ENCODE measurements at regions not wholly inside any gene's neighbourhood (a gene's known extent, or its start where the extent isn't known, plus 50 kb on each side); places are given as distances from the start of the nearest gene placed in this dataset.

DNA sequence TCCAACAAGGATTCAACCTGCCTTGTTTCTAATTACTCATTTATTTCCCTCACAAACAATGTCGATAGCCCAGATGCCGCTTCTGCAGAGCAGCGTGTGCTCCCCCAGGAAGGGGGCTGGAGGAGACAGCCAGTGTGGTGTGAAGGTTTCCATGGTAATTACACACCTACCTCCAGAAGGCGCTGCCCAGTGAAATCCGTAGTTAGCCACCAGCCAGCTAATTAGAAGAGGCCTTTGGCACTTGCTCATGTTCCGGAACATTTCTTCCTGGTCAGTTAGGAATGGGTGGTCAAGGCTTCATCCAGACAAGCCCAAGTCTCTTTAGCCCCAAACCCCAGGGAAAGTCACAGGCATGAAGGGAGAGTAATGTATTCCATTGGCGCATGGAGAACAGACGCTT is 342.5 kb upstream of the C16orf82 start:
- no peaks in the 10 kb centered on the region for H3K27me3 ChIP-seq (ENCODE audit: insufficient read depth, low read length)
- H4K20me1 ChIP-seq (ENCODE audit: insufficient read depth): no peaks in the 10 kb centered on the region
- H3K4me1 ChIP-seq (ENCODE audit: control insufficient read depth in 1 of 2, insufficient read depth in 2 of 2, low read length in 2 of 2): no peaks in the 10 kb centered on the region
- no peak overlapping the region for H2AFZ ChIP-seq (ENCODE audit: low read depth, low read length, poor library complexity, severe bottlenecking)
- no peaks in the 10 kb centered on the region for H3K79me2 ChIP-seq (ENCODE audit: insufficient read depth, low read length)
- intact Hi-C loops (cut with micrococcal nuclease): no loop called here
- no peaks in the 10 kb centered on the region for H3K9me2 ChIP-seq (ENCODE audit: insufficient read depth)
- RAD21 ChIA-PET (ENCODE audit: low non-redundant PET in 1 of 2, low total read pairs in 2 of 2, uncharacterized antibody in 2 of 2, unreplicated experiment in 2 of 2): no interaction called here
- no peak overlapping the region for H3K27ac ChIP-seq (ENCODE audit: low read depth, low read length)
- DNase-seq (ENCODE audit: low read depth, low spot score) (no peak), ATAC-seq (no peak)
- no peaks in the 10 kb centered on the region for H3K9me3 ChIP-seq (ENCODE audit: control insufficient read depth in 1 of 2, insufficient read depth in 1 of 2, low read depth in 1 of 2, low read length in 2 of 2)
- no peak overlapping the region for H3K4me2 ChIP-seq (ENCODE audit: low read length)
- H3K4me3 ChIP-seq (replicated peaks in 1 of 2; ENCODE audit: low read depth in 1 of 2, low read length in 2 of 2): no peak overlapping the region
- H3K36me3 ChIP-seq (ENCODE audit: control insufficient read depth in 1 of 2, insufficient read depth in 2 of 2, low read length in 2 of 2): no peaks in the 10 kb centered on the region
- no peak overlapping the region for H3K9ac ChIP-seq (ENCODE audit: low read length)
- no TSS peak for BruUV-seq (replicated peaks)
- POLR2A ChIA-PET: no interaction called here
- TF ChIP-seq, protein P1, sequence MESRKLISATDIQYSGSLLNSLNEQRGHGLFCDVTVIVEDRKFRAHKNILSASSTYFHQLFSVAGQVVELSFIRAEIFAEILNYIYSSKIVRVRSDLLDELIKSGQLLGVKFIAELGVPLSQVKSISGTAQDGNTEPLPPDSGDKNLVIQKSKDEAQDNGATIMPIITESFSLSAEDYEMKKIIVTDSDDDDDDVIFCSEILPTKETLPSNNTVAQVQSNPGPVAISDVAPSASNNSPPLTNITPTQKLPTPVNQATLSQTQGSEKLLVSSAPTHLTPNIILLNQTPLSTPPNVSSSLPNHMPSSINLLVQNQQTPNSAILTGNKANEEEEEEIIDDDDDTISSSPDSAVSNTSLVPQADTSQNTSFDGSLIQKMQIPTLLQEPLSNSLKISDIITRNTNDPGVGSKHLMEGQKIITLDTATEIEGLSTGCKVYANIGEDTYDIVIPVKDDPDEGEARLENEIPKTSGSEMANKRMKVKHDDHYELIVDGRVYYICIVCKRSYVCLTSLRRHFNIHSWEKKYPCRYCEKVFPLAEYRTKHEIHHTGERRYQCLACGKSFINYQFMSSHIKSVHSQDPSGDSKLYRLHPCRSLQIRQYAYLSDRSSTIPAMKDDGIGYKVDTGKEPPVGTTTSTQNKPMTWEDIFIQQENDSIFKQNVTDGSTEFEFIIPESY (IDR thresholded peaks at IDR 0.05; ENCODE audit: extremely low read depth, insufficient replicate concordance, low read length): no peak
- TF ChIP-seq TCF7L2 (IDR thresholded peaks at IDR 0.05; ENCODE audit: borderline replicate concordance, extremely low read depth, insufficient read depth, insufficient read length) (no peak), EGR1 (IDR thresholded peaks at IDR 0.05; ENCODE audit: low read depth) (no peak), ELF1 (IDR thresholded peaks at IDR 0.05; ENCODE audit: borderline replicate concordance, low read depth) (no peak), CEBPB (IDR thresholded peaks at IDR 0.05; ENCODE audit: low read depth) (no peak), YY1 (IDR thresholded peaks at IDR 0.05; ENCODE audit: extremely low read depth, insufficient replicate concordance, low read depth, low read length) (no peak), POLR2AphosphoS5 (IDR thresholded peaks at IDR 0.05; ENCODE audit: low read depth, low read length) (no peak), SRF (IDR thresholded peaks at IDR 0.05; ENCODE audit: low read depth) (no peak), SP1 (IDR thresholded peaks at IDR 0.05; ENCODE audit: low read depth) (no peak), ZNF274 (IDR thresholded peaks at IDR 0.05; ENCODE audit: low read depth, low read length) (no peak)
- TF ChIP-seq, protein P2, sequence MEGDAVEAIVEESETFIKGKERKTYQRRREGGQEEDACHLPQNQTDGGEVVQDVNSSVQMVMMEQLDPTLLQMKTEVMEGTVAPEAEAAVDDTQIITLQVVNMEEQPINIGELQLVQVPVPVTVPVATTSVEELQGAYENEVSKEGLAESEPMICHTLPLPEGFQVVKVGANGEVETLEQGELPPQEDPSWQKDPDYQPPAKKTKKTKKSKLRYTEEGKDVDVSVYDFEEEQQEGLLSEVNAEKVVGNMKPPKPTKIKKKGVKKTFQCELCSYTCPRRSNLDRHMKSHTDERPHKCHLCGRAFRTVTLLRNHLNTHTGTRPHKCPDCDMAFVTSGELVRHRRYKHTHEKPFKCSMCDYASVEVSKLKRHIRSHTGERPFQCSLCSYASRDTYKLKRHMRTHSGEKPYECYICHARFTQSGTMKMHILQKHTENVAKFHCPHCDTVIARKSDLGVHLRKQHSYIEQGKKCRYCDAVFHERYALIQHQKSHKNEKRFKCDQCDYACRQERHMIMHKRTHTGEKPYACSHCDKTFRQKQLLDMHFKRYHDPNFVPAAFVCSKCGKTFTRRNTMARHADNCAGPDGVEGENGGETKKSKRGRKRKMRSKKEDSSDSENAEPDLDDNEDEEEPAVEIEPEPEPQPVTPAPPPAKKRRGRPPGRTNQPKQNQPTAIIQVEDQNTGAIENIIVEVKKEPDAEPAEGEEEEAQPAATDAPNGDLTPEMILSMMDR (IDR thresholded peaks at IDR 0.05 in 2 of 3, conservative IDR thresholded peaks at IDR 0.05 in 1 of 3; ENCODE audit: borderline replicate concordance in 1 of 3, insufficient read depth in 1 of 3, low read depth in 2 of 3, low read length in 2 of 3): no peak
- TF ChIP-seq, protein P3, sequence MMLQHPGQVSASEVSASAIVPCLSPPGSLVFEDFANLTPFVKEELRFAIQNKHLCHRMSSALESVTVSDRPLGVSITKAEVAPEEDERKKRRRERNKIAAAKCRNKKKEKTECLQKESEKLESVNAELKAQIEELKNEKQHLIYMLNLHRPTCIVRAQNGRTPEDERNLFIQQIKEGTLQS (IDR thresholded peaks at IDR 0.05): no peak
- TF ChIP-seq, protein P4, sequence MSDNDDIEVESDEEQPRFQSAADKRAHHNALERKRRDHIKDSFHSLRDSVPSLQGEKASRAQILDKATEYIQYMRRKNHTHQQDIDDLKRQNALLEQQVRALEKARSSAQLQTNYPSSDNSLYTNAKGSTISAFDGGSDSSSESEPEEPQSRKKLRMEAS (IDR thresholded peaks at IDR 0.05): no peak
- CTCF ChIA-PET: no interaction called here
